Left forelimb (tissue), 1 donor: ENCODE measurements at regions not wholly inside any gene's neighbourhood (a gene's known extent, or its start where the extent isn't known, plus 50 kb on each side); places are given as distances from the start of the nearest gene placed in this dataset.

Experiments
- DNase-seq: peaks from one replicate; pipeline ENCODE4 v3.0.0-alpha.2; 2018; ENCODE audit warnings: low spot score

GRCh38 chr14:53516261-53516774 lies 363.2 kb upstream of the DDHD1 start:
- DNase-seq: no peak

- no peak for DNase-seq
These were observed 362.2 kb upstream of the DDHD1 start for GRCh38 chr14:53515276-53515675.

GRCh38 chr14:53514197-53514596 lies 361.1 kb upstream of the DDHD1 start:
- DNase-seq: no peak

GRCh38 chr14:53510281-53510912 lies 357.3 kb upstream of the DDHD1 start:
- no peak for DNase-seq

- DNase-seq: peak; percentile 76
These were observed 356.4 kb upstream of the DDHD1 start for GRCh38 chr14:53509276-53510244.

- DNase-seq: no peak
These were observed 348.5 kb upstream of the DDHD1 start for GRCh38 chr14:53501361-53502211.

- no peak for DNase-seq
These were observed 347.1 kb upstream of the DDHD1 start for GRCh38 chr14:53500191-53500590.

GRCh38 chr14:53496668-53497067 lies 343.5 kb upstream of the DDHD1 start:
- DNase-seq: no peak

GRCh38 chr14:53495846-53496343 lies 342.8 kb upstream of the DDHD1 start:
- no peak for DNase-seq

- no peak for DNase-seq
These were observed 341.5 kb upstream of the DDHD1 start for GRCh38 chr14:53494587-53494986.

- no peak for DNase-seq
These were observed 340.7 kb upstream of the DDHD1 start for GRCh38 chr14:53493860-53494259.

GRCh38 chr14:53493320-53493719 lies 340.2 kb upstream of the DDHD1 start:
- DNase-seq: no peak

- no peak for DNase-seq
These were observed 338.8 kb upstream of the DDHD1 start for GRCh38 chr14:53491884-53492277.

- no peak for DNase-seq
These were observed 338.2 kb upstream of the DDHD1 start for GRCh38 chr14:53491256-53491883.

- no peak for DNase-seq
These were observed 325.1 kb upstream of the DDHD1 start for GRCh38 chr14:53478174-53478573.

GRCh38 chr14:53473480-53473879 lies 320.4 kb upstream of the DDHD1 start:
- DNase-seq: no peak

GRCh38 chr14:53472306-53472705 lies 319.2 kb upstream of the DDHD1 start:
- DNase-seq: no peak

GRCh38 chr14:53470351-53471043 lies 317.4 kb upstream of the DDHD1 start:
- DNase-seq: no peak

- DNase-seq: no peak
These were observed 315.8 kb upstream of the DDHD1 start for GRCh38 chr14:53468876-53469275.

GRCh38 chr14:53464376-53464775 lies 311.3 kb upstream of the DDHD1 start:
- DNase-seq: no peak
